ENCODE measurements at regions not wholly inside any gene's neighbourhood (a gene's known extent, or its start where the extent isn't known, plus 50 kb on each side); places are given as distances from the start of the nearest gene placed in this dataset.

DNA sequence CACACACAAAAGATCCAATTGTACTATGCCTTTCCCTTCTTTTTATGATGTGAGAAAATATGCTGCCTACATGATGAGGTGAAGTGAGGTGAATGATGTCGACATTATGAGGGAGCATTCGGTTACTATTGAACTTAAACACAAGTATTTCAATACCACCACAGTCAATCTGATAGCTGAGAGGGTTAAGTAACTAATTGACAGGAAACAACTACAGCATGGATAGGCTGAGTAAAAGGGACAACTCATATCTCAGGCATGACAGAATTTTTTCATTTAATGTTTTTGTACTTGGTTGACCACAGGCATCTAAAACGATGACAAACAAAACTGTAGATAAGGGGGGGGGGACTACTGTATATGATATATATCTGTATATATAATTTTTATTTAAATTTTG is 488.9 kb downstream of the SH2D4B start:
- no peak overlapping the region for H3K27ac Mint-ChIP-seq (ENCODE audit: unreplicated experiment)
- H3K4me3 Mint-ChIP-seq (ENCODE audit: unreplicated experiment): no peak overlapping the region
- no peaks in the 10 kb centered on the region for H3K9me3 Mint-ChIP-seq (ENCODE audit: unreplicated experiment)
- no peaks in the 10 kb centered on the region for H3K4me1 Mint-ChIP-seq (ENCODE audit: unreplicated experiment)
- TF ChIP-seq, protein P1, sequence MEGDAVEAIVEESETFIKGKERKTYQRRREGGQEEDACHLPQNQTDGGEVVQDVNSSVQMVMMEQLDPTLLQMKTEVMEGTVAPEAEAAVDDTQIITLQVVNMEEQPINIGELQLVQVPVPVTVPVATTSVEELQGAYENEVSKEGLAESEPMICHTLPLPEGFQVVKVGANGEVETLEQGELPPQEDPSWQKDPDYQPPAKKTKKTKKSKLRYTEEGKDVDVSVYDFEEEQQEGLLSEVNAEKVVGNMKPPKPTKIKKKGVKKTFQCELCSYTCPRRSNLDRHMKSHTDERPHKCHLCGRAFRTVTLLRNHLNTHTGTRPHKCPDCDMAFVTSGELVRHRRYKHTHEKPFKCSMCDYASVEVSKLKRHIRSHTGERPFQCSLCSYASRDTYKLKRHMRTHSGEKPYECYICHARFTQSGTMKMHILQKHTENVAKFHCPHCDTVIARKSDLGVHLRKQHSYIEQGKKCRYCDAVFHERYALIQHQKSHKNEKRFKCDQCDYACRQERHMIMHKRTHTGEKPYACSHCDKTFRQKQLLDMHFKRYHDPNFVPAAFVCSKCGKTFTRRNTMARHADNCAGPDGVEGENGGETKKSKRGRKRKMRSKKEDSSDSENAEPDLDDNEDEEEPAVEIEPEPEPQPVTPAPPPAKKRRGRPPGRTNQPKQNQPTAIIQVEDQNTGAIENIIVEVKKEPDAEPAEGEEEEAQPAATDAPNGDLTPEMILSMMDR (IDR thresholded peaks at IDR 0.05; ENCODE audit: unreplicated experiment): no peak
- no peak for DNase-seq (ENCODE audit: low spot score)
- H3K36me3 Mint-ChIP-seq (ENCODE audit: low read depth, unreplicated experiment): peaks cover 9% of the 10 kb centered on the region
- H3K27me3 Mint-ChIP-seq (ENCODE audit: unreplicated experiment): peaks cover 2% of the 10 kb centered on the region

GRCh38 chr10:81027223-81027622 is 489.5 kb downstream of the SH2D4B start:
- DNase-seq (ENCODE audit: low spot score): no peak
- Mint-ChIP-seq H3K36me3 (ENCODE audit: low read depth, unreplicated experiment) (peaks cover 9% of the 10 kb centered on the region), H3K27me3 (ENCODE audit: unreplicated experiment) (peaks cover 2% of the 10 kb centered on the region), H3K4me3 (ENCODE audit: unreplicated experiment) (no peak overlapping the region), H3K27ac (ENCODE audit: unreplicated experiment) (no peak overlapping the region), H3K4me1 (ENCODE audit: unreplicated experiment) (no peaks in the 10 kb centered on the region), H3K9me3 (ENCODE audit: unreplicated experiment) (no peaks in the 10 kb centered on the region)
- TF ChIP-seq, protein P1 (IDR thresholded peaks at IDR 0.05; ENCODE audit: unreplicated experiment): no peak

DNA sequence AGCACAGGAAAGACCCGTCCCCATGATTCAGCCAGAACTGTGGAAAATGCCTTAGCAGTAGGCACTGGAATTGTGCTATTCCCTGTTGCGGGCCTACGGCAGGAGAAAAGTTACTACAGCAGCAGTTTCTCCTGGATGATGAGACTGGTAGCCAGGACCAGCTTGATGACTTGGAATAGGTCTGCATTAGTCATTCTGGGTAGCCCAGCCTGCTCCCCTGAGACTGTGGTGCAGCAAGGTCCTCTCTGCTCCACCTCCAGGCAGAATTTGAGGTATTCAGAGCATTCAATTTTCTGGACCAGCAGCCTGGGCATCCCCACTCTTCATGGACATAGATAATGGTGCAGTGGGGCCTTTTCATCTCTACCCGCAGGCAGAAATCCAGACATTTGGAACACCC is 490.0 kb downstream of the SH2D4B start:
- no peak overlapping the region for H3K4me3 Mint-ChIP-seq (ENCODE audit: unreplicated experiment)
- no peak for DNase-seq (ENCODE audit: low spot score)
- H3K36me3 Mint-ChIP-seq (ENCODE audit: low read depth, unreplicated experiment): peaks cover 9% of the 10 kb centered on the region
- H3K27me3 Mint-ChIP-seq (ENCODE audit: unreplicated experiment): peaks cover 2% of the 10 kb centered on the region
- H3K9me3 Mint-ChIP-seq (ENCODE audit: unreplicated experiment): no peaks in the 10 kb centered on the region
- H3K27ac Mint-ChIP-seq (ENCODE audit: unreplicated experiment): no peak overlapping the region
- TF ChIP-seq, protein P1 (IDR thresholded peaks at IDR 0.05; ENCODE audit: unreplicated experiment): no peak
- H3K4me1 Mint-ChIP-seq (ENCODE audit: unreplicated experiment): no peaks in the 10 kb centered on the region

- DNase-seq (ENCODE audit: low spot score): no peak
- TF ChIP-seq, protein P1 (IDR thresholded peaks at IDR 0.05; ENCODE audit: unreplicated experiment): no peak
- Mint-ChIP-seq H3K36me3 (ENCODE audit: low read depth, unreplicated experiment) (peaks cover 9% of the 10 kb centered on the region), H3K9me3 (ENCODE audit: unreplicated experiment) (no peaks in the 10 kb centered on the region), H3K27ac (ENCODE audit: unreplicated experiment) (no peak overlapping the region), H3K4me1 (ENCODE audit: unreplicated experiment) (no peaks in the 10 kb centered on the region), H3K4me3 (ENCODE audit: unreplicated experiment) (no peak overlapping the region), H3K27me3 (ENCODE audit: unreplicated experiment) (peaks cover 1% of the 10 kb centered on the region)
Measured at GRCh38 chr10:81031774-81032173, 494.1 kb downstream of the SH2D4B start.

DNA sequence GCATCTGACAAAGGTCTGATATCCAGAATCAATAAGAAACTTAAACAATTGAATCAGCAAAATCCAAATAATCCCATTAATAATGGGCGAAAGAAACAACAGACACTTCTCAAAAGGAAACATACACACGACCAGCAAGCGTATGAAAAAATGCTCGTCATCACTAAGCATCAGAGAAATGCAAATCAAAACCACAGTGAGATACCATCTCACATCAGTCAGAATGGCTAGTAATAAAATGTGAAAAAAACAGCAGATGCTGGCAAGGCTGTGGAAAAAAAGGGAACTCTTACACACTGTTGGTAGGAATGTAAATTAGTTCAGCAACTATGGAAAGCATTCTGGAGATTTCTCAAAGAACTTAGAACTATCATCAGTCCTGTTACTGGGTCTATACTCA is 496.7 kb downstream of the SH2D4B start:
- no peak for DNase-seq (ENCODE audit: low spot score)
- Mint-ChIP-seq H3K4me3 (ENCODE audit: unreplicated experiment) (no peak overlapping the region), H3K9me3 (ENCODE audit: unreplicated experiment) (no peaks in the 10 kb centered on the region), H3K27me3 (ENCODE audit: unreplicated experiment) (peaks cover 1% of the 10 kb centered on the region), H3K36me3 (ENCODE audit: low read depth, unreplicated experiment) (no peaks in the 10 kb centered on the region), H3K27ac (ENCODE audit: unreplicated experiment) (no peak overlapping the region), H3K4me1 (ENCODE audit: unreplicated experiment) (no peaks in the 10 kb centered on the region)
- TF ChIP-seq, protein P1 (IDR thresholded peaks at IDR 0.05; ENCODE audit: unreplicated experiment): no peak
